Natural killer cell (primary cell): ENCODE measurements at regions not wholly inside any gene's neighbourhood (a gene's known extent, or its start where the extent isn't known, plus 50 kb on each side); places are given as distances from the start of the nearest gene placed in this dataset.

ENCODE experiments used
- ATAC-seq, 3 donors: fragments of 150-1000 bp in 2 of 3; fragments of 200-7000 bp in 1 of 3; cut with Tn5 transposase; 1 replicate in 1 of 3; 2 replicates in 2 of 3; pipeline ENCODE4 v1.10.0; 2021; ENCODE audit warnings: mild to moderate bottlenecking in 2 of 3, moderate library complexity in 2 of 3
- DNase-seq, 2 donors: peaks; one replicate each; pipeline versions ENCODE4 v3.0.0 to v3.0.0-alpha.2; 2013 to 2021; ENCODE audit warnings: mixed read lengths in 1 of 2
- H3K27ac ChIP-seq: one replicate; pipeline ENCODE4 v1.5.1; 2013; ENCODE audit warnings: mild to moderate bottlenecking, low read length
- H3K27me3 ChIP-seq: one replicate; pipeline ENCODE4 v1.6.1; 2013; ENCODE audit warnings: low read length; ENCODE audit not compliant: control insufficient read depth, insufficient read depth
- H3K36me3 ChIP-seq: one replicate; pipeline ENCODE4 v1.6.1; 2013; ENCODE audit warnings: low read length; ENCODE audit not compliant: control insufficient read depth, insufficient read depth
- H3K4me1 ChIP-seq: one replicate; pipeline ENCODE4 v1.6.1; 2013; ENCODE audit warnings: low read length; ENCODE audit not compliant: control insufficient read depth, insufficient read depth
- H3K4me3 ChIP-seq: one replicate; pipeline ENCODE4 v1.5.1; 2013; ENCODE audit warnings: low read length
- H3K9me3 ChIP-seq: one replicate; pipeline ENCODE4 v1.6.1; 2013; ENCODE audit warnings: low read length; ENCODE audit not compliant: control insufficient read depth, insufficient read depth
- H3K27ac Mint-ChIP-seq, 2 donors: one replicate each; pipeline ENCODE4 v1.8.0; 2022; ENCODE audit warnings: mild to moderate bottlenecking in 2 of 2, mixed read lengths in 2 of 2, moderate library complexity in 1 of 2
- H3K27me3 Mint-ChIP-seq, 2 donors: one replicate each; pipeline ENCODE4 v1.8.0; 2022; ENCODE audit warnings: low read depth in 2 of 2, mixed read lengths in 2 of 2
- H3K36me3 Mint-ChIP-seq: one replicate; pipeline ENCODE4 v1.8.0; 2022; ENCODE audit warnings: mixed read lengths
- H3K4me1 Mint-ChIP-seq, 2 donors: one replicate each; pipeline ENCODE4 v1.8.0; 2022; ENCODE audit warnings: mixed read lengths in 2 of 2
- H3K4me3 Mint-ChIP-seq: one replicate; pipeline ENCODE4 v1.8.0; 2022; ENCODE audit warnings: mild to moderate bottlenecking, moderate library complexity, mixed read lengths
- H3K9me3 Mint-ChIP-seq, 2 donors: one replicate each; pipeline ENCODE4 v1.8.0; 2022; ENCODE audit warnings: mixed read lengths in 2 of 2
- CTCF ChIP-seq: fragments of 200-600 bp; IDR thresholded peaks from one replicate; pipeline ENCODE4 v1.8.0; 2022; ENCODE audit warnings: antibody characterized with exemption
- WGBS: methylation state at CpG from one replicate; pipeline ENCODE4 v1.1.7; 2013; ENCODE audit warnings: missing lambda C conversion rate; ENCODE audit not compliant: insufficient coverage; 5-methylcytosine and 5-hydroxymethylcytosine counted together
- intact Hi-C: fragments of 100-400 bp; cut with micrococcal nuclease; formaldehyde crosslinking; loops from one replicate; pipeline ENCODE4 v1.14.2; 2022

DNA sequence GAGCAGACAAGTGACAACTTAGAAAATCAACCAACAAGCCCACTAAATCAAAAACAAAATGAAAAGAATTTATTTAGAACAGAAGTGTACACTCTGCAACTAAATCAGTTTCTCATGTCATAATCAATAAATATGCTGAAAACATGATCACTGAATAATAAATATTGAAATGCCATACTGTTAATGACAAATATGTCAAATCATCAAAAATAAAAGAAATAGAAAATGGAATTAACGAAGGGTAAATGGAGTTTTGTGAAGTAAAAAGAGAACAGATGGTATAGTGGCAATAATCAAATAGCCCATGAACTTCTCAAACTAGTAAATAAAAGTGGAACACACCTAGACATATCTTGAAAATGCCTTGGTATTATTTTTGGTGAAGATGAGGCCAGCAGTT is 744.9 kb downstream of the TAF11L14 start:
- H3K27me3 ChIP-seq: no peaks in the 10 kb centered on the region
- TF ChIP-seq CTCF: no peak
- Mint-ChIP-seq H3K27ac (no peak overlapping the region), H3K4me3 (no peak overlapping the region), H3K27me3 (no peaks in the 10 kb centered on the region), H3K9me3 (peaks cover 10 to 22% of the 10 kb centered on the region in 2 donors), H3K36me3 (no peaks in the 10 kb centered on the region), H3K4me1 (no peaks in the 10 kb centered on the region)
- no peak for DNase-seq
- WGBS: no CpG with 5 or more reads among the region's 1 CpG
- no peaks in the 10 kb centered on the region for H3K4me1 ChIP-seq
- H3K36me3 ChIP-seq: no peaks in the 10 kb centered on the region
- H3K9me3 ChIP-seq: no peaks in the 10 kb centered on the region
- no peak overlapping the region for H3K27ac ChIP-seq
- H3K4me3 ChIP-seq: no peak overlapping the region
- intact Hi-C loops: no loop called here
- ATAC-seq: no peak

GRCh38 chr5:18380729-18381362 is 746.6 kb downstream of the TAF11L14 start:
- Histone ChIP-seq H3K4me3 (no peak overlapping the region), H3K9me3 (no peaks in the 10 kb centered on the region), H3K4me1 (no peaks in the 10 kb centered on the region), H3K36me3 (no peaks in the 10 kb centered on the region), H3K27ac (no peak overlapping the region), H3K27me3 (no peaks in the 10 kb centered on the region)
- DNase-seq (no peak), ATAC-seq (no peak)
- no peak overlapping the region for H3K4me3 Mint-ChIP-seq
- no peaks in the 10 kb centered on the region for H3K4me1 Mint-ChIP-seq
- TF ChIP-seq CTCF: no peak
- peaks cover 5 to 11% of the 10 kb centered on the region in 2 donors for H3K9me3 Mint-ChIP-seq
- no peaks in the 10 kb centered on the region for H3K36me3 Mint-ChIP-seq
- 40% methylated on average over 1 of the region's 2 CpGs for WGBS
- intact Hi-C loops: no loop called here
- no peak overlapping the region for H3K27ac Mint-ChIP-seq
- H3K27me3 Mint-ChIP-seq: no peaks in the 10 kb centered on the region

DNA sequence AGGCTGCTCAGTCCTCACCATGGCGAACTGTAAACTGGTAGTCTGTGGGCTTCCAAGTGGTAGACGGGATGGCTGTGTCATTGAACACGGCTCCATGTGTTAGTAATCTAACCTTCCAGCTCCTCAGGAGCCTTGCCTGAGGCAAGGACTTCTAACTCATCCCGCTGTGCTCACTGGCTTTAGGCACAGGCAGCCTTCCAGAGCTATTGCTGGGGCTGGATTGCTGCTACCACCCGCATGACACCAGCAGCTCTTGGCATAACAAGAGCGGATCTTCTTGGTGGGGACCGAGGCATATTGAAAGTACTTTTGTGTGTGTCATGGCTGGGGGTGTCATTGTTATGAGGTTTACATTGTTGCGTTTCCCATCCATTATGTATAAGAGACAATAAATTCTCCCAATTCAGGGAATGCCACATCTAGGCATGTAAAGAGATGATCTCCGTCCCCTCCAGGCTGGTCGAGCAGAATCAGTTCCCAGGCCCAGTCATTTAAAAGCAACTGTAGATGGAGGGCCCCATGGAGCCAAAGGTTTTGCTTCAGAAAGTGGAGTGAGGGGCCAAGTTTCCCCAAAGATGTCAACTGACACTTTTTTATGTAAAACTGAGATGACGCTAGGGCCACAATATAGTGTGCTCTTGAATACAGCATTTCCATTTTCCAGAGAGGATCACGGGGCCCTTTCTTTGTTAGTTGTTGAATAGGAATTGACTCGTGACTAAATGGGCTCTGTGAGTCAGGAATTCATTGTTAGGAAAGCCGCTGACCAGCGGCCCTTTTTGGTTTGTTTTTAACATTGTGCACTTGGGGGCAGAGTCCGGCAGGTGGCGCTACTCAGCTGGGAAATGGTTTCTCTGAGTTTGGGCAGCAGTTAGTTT is 759.5 kb downstream of the TAF11L14 start:
- intact Hi-C loops: no loop called here
- TF ChIP-seq CTCF: peak; percentile 40

More for the DNA sequence above, 759.5 kb downstream of the TAF11L14 start:
- H3K36me3 ChIP-seq: no peaks in the 10 kb centered on the region
- H3K36me3 Mint-ChIP-seq: no peaks in the 10 kb centered on the region
- no peaks in the 10 kb centered on the region for H3K27me3 Mint-ChIP-seq
- no peaks in the 10 kb centered on the region for H3K4me1 ChIP-seq
- H3K27ac Mint-ChIP-seq: no peak overlapping the region
- H3K27me3 ChIP-seq: no peaks in the 10 kb centered on the region
- H3K4me3 Mint-ChIP-seq: no peak overlapping the region
- no peak overlapping the region for H3K4me3 ChIP-seq
- DNase-seq (peak in 1 of 2 donors; percentile 28), ATAC-seq (no peak)
- no peaks in the 10 kb centered on the region for H3K4me1 Mint-ChIP-seq
- peaks cover 1 to 2% of the 10 kb centered on the region in 2 donors for H3K9me3 Mint-ChIP-seq
- 51% methylated on average over 15 of the region's 17 CpGs for WGBS
- H3K27ac ChIP-seq: no peak overlapping the region
- H3K9me3 ChIP-seq: no peaks in the 10 kb centered on the region
